GM12875 (cell line): ENCODE measurements at regions not wholly inside any gene's neighbourhood (a gene's known extent, or its start where the extent isn't known, plus 50 kb on each side); places are given as distances from the start of the nearest gene placed in this dataset.

ENCODE experiments used
- H3K4me3 ChIP-seq: one replicate; pipeline ENCODE4 v1.5.1; 2011; ENCODE audit warnings: low read depth, low read length, control low read depth
- CTCF ChIP-seq: IDR thresholded peaks from 2 replicates; pipeline ENCODE4 v1.5.1; 2011; ENCODE audit warnings: low read depth, mild to moderate bottlenecking, control low read depth, inconsistent platforms, low read length, moderate library complexity, borderline replicate concordance; ENCODE audit not compliant: insufficient read depth

- no peak for TF ChIP-seq CTCF
- H3K4me3 ChIP-seq = no peak overlapping the region
Measured at GRCh38 chr1:244341455-244342450, 110.0 kb downstream of the ADSS2 start.

DNA sequence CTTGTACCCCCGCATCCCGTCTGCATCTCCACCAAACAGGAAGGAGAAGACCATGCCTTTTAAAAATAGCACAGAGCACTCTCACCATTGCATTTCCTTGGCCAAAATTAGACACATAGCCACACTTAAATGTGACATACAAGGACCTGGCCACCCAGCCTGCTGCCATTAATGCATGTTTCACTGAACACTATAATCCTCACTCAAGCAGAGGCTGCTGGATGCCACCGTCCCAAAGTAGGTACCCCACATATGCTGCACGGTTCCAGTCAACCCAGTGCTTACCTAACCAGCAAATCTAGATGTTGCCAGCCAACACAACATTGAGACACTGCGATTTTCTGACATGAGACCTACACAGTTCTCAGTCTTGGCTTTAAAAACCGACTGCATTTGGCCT is 107.7 kb downstream of the ADSS2 start:
- TF ChIP-seq CTCF = no peak
- no peak overlapping the region for H3K4me3 ChIP-seq

- no peak for TF ChIP-seq CTCF
- H3K4me3 ChIP-seq = no peak overlapping the region
Measured at GRCh38 chr1:244346972-244347618, 104.6 kb downstream of the ADSS2 start.

DNA sequence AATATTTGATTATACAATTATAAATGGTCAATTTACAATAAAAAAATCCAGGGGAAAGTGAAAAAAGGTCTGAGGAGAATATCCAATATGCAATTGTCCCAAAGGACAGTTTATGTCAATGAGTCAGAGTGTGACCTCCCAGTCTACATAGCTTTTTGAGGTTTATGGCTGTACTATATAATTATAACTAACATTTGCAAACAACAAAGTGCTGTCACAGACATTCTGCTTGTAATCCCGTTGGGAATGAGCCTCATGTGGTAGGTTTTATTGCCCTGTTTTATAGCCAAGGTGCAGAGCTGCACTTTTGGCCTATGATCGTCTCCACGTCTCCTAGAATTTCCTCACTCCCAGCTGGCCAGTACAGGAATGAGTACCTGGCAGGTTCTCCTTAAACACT is 103.8 kb downstream of the ADSS2 start:
- no peak for TF ChIP-seq CTCF
- no peak overlapping the region for H3K4me3 ChIP-seq

DNA sequence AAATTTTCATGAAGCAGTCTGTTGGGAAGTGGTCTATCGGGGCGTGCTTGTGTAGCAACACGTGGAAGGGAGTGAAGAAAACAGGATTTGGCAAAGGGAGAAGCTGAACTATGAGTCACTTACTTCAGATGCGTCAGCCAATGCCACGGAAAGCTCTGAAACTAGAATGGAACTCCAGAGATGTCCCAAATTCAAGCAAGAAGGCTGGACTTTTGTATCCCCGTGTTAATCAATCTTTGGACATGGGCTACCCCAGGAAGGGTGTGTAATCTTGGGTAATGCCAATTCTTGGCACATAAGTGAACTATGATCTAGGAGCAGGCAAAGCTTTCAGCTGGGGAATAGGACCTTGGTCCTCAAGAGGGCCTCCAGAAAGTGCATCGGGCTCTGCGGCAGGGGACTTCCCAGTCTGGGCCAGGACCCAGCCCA is 102.6 kb downstream of the ADSS2 start:
- no peak overlapping the region for H3K4me3 ChIP-seq
- no peak for TF ChIP-seq CTCF

GRCh38 chr1:244349581-244350001 is 102.1 kb downstream of the ADSS2 start:
- no peak overlapping the region for H3K4me3 ChIP-seq
- TF ChIP-seq CTCF = no peak

DNA sequence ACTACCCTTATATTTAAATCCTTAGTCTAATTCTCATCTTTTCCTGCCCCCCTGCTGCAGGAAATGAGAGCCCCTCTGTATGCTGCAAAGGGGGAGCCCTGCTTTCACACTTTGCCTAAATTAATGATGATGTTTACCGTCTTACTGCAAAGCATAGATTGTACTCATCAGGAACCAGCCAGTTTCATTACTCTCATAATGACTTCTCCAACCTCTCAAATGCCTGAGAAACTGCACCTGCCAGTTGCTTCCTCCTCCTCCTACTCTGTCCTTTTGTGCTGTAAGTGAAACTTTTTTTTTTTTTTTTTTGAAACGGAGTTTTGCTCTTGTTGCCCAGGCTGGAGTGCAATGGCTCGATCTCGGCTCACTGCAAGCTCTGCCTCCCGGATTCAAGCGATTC is 101.7 kb downstream of the ADSS2 start:
- H3K4me3 ChIP-seq = no peak overlapping the region
- no peak for TF ChIP-seq CTCF
